ENCODE measurements at regions not wholly inside any gene's neighbourhood (a gene's known extent, or its start where the extent isn't known, plus 50 kb on each side); places are given as distances from the start of the nearest gene placed in this dataset.

GRCh38 chr2:183812091-183812490 lies 687.8 kb downstream of the NUP35 start:
- no peak for TF ChIP-seq CTCF (IDR thresholded peaks at IDR 0.05; ENCODE audit: low read length)
- no peak for TF ChIP-seq EZH2 (IDR thresholded peaks at IDR 0.05; ENCODE audit: borderline replicate concordance, low read length)

Measured in OCI-LY1 (cell line).